Fibroblast of mammary gland (primary cell): ENCODE measurements at regions not wholly inside any gene's neighbourhood (a gene's known extent, or its start where the extent isn't known, plus 50 kb on each side); places are given as distances from the start of the nearest gene placed in this dataset.

Experiments
- DNase-seq: peaks from one replicate; pipeline ENCODE4 v3.0.0-alpha.2; 2010; ENCODE audit warnings: low read depth
- H3K4me3 ChIP-seq: 2 replicates; pipeline ENCODE4 v1.5.1; 2011; ENCODE audit warnings: low read depth, mild to moderate bottlenecking, low read length, moderate library complexity; ENCODE audit not compliant: control insufficient read depth
- CTCF ChIP-seq: conservative IDR thresholded peaks from 2 replicates; pipeline ENCODE4 v1.5.1; 2011; ENCODE audit warnings: low read depth, low read length, inconsistent platforms; ENCODE audit not compliant: control insufficient read depth, insufficient read depth

GRCh38 chr10:84933402-84933801 is 605.0 kb downstream of the CCSER2 start:
- DNase-seq = no peak
- no peak for TF ChIP-seq CTCF
- H3K4me3 ChIP-seq = no peak overlapping the region

- TF ChIP-seq CTCF = no peak
- DNase-seq = no peak
- no peak overlapping the region for H3K4me3 ChIP-seq
Measured at GRCh38 chr10:84935772-84936171, 607.4 kb downstream of the CCSER2 start.

GRCh38 chr10:84938117-84938905 is 609.9 kb downstream of the CCSER2 start:
- TF ChIP-seq CTCF = no peak
- no peak for DNase-seq
- no peak overlapping the region for H3K4me3 ChIP-seq

- no peak for DNase-seq
- H3K4me3 ChIP-seq = no peak overlapping the region
- no peak for TF ChIP-seq CTCF
Measured at GRCh38 chr10:84943541-84943940, 615.2 kb downstream of the CCSER2 start.

- no peak for TF ChIP-seq CTCF
- DNase-seq = no peak
- no peak overlapping the region for H3K4me3 ChIP-seq
Measured at GRCh38 chr10:84944187-84944586, 615.8 kb downstream of the CCSER2 start.

- no peak for DNase-seq
- no peak overlapping the region for H3K4me3 ChIP-seq
- TF ChIP-seq CTCF = no peak
Measured at GRCh38 chr10:84945791-84946190, 617.4 kb downstream of the CCSER2 start.
